ENCODE measurements at regions not wholly inside any gene's neighbourhood (a gene's known extent, or its start where the extent isn't known, plus 50 kb on each side); places are given as distances from the start of the nearest gene placed in this dataset.

GRCh38 chr4:31768756-31769155 is 1048.6 kb downstream of the PCDH7 start:
- TF ChIP-seq, protein P1, sequence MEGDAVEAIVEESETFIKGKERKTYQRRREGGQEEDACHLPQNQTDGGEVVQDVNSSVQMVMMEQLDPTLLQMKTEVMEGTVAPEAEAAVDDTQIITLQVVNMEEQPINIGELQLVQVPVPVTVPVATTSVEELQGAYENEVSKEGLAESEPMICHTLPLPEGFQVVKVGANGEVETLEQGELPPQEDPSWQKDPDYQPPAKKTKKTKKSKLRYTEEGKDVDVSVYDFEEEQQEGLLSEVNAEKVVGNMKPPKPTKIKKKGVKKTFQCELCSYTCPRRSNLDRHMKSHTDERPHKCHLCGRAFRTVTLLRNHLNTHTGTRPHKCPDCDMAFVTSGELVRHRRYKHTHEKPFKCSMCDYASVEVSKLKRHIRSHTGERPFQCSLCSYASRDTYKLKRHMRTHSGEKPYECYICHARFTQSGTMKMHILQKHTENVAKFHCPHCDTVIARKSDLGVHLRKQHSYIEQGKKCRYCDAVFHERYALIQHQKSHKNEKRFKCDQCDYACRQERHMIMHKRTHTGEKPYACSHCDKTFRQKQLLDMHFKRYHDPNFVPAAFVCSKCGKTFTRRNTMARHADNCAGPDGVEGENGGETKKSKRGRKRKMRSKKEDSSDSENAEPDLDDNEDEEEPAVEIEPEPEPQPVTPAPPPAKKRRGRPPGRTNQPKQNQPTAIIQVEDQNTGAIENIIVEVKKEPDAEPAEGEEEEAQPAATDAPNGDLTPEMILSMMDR (conservative IDR thresholded peaks at IDR 0.05; ENCODE audit: low read depth, low read length) = no peak
- TF ChIP-seq EZH2 (IDR thresholded peaks at IDR 0.05; ENCODE audit: low read length, unreplicated experiment) = no peak
